ENCODE measurements at regions not wholly inside any gene's neighbourhood (a gene's known extent, or its start where the extent isn't known, plus 50 kb on each side); places are given as distances from the start of the nearest gene placed in this dataset.
A peak's percentile ranks its signal among the peaks of the same experiment; 100 is the strongest.

GRCh38 chr18:41630232-41630886 lies 324.7 kb upstream of the PIK3C3 start (continued):
- TF ChIP-seq ZNF462 (CRISPR knock-in tag; IDR thresholded peaks at IDR 0.05): no peak
- no peak for TF ChIP-seq JUNB (IDR thresholded peaks at IDR 0.05; ENCODE audit: unreplicated experiment)

GRCh38 chr18:41624460-41624859 lies 330.6 kb upstream of the PIK3C3 start:
- peak overlapping the region; percentile 39; the same call in 1 of the 2 replicates for H3K27ac Mint-ChIP-seq

More at GRCh38 chr18:41624460-41624859, 330.6 kb upstream of the PIK3C3 start:
- H4K20me1 ChIP-seq (replicated peaks; ENCODE audit: insufficient read depth): no peaks in the 10 kb centered on the region
- ATAC-seq: no peak
- H3K4me3 ChIP-seq: no peak overlapping the region
- H3K9me3 Mint-ChIP-seq: no peaks in the 10 kb centered on the region; the same call in 2 of the 3 replicates
- no peaks in the 10 kb centered on the region for H3K27me3 ChIP-seq (ENCODE audit: insufficient read depth)
- H3K36me3 Mint-ChIP-seq (ENCODE audit: low read depth): no peaks in the 10 kb centered on the region
- H3K4me3 Mint-ChIP-seq: no peak overlapping the region
- no peak overlapping the region for H3K27ac ChIP-seq (ENCODE audit: low read depth)
- no peak overlapping the region for H3K4me2 ChIP-seq
- TF ChIP-seq REST (IDR thresholded peaks at IDR 0.05; ENCODE audit: unreplicated experiment): no peak
- TF ChIP-seq CREB1 (CRISPR knock-in tag; IDR thresholded peaks at IDR 0.05; ENCODE audit: low read depth): no peak
- no peak for TF ChIP-seq NANOG (IDR thresholded peaks at IDR 0.05; ENCODE audit: borderline replicate concordance)
- TF ChIP-seq, protein P1, sequence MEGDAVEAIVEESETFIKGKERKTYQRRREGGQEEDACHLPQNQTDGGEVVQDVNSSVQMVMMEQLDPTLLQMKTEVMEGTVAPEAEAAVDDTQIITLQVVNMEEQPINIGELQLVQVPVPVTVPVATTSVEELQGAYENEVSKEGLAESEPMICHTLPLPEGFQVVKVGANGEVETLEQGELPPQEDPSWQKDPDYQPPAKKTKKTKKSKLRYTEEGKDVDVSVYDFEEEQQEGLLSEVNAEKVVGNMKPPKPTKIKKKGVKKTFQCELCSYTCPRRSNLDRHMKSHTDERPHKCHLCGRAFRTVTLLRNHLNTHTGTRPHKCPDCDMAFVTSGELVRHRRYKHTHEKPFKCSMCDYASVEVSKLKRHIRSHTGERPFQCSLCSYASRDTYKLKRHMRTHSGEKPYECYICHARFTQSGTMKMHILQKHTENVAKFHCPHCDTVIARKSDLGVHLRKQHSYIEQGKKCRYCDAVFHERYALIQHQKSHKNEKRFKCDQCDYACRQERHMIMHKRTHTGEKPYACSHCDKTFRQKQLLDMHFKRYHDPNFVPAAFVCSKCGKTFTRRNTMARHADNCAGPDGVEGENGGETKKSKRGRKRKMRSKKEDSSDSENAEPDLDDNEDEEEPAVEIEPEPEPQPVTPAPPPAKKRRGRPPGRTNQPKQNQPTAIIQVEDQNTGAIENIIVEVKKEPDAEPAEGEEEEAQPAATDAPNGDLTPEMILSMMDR (conservative IDR thresholded peaks at IDR 0.05; ENCODE audit: low read depth in 2 of 2): no peak
- TF ChIP-seq STAT1 (IDR thresholded peaks at IDR 0.05; ENCODE audit: unreplicated experiment): no peak
- no peaks in the 10 kb centered on the region for H3F3A ChIP-seq (replicated peaks; ENCODE audit: low read depth)
- H3K79me2 ChIP-seq (replicated peaks; ENCODE audit: insufficient read depth): peaks cover 79% of the 10 kb centered on the region
- H3K27me3 Mint-ChIP-seq (ENCODE audit: insufficient read depth, low read depth, poor library complexity): no peaks in the 10 kb centered on the region
- H3K36me3 ChIP-seq (ENCODE audit: insufficient read depth): no peaks in the 10 kb centered on the region
- DNase-seq (ENCODE audit: low spot score): no peak
- peaks cover 33% of the 10 kb centered on the region for H3K4me1 ChIP-seq (ENCODE audit: insufficient read depth)
- H2AFZ ChIP-seq: no peak overlapping the region
- no peaks in the 10 kb centered on the region; the same call in 1 of the 2 replicates for H3K9me2 ChIP-seq (ENCODE audit: insufficient read depth)
- peaks cover 31% of the 10 kb centered on the region for H3K4me1 Mint-ChIP-seq

Data from GM23338 (cell line).